GM23338 (cell line): ENCODE measurements at regions not wholly inside any gene's neighbourhood (a gene's known extent, or its start where the extent isn't known, plus 50 kb on each side); places are given as distances from the start of the nearest gene placed in this dataset.

Experiments
- ATAC-seq: fragments of 200-7000 bp; cut with Tn5 transposase; 3 replicates; pipeline ENCODE4 v1.9.1; 2020
- DNase-seq: peaks from one replicate; pipeline ENCODE4 v3.0.0-alpha.2; 2015; ENCODE audit warnings: low spot score
- H2AFZ ChIP-seq: fragments of 200-600 bp; sonication (generic); 2 replicates; pipeline ENCODE4 v1.8.0; 2016; ENCODE audit warnings: antibody characterized with exemption, mild to moderate bottlenecking, moderate library complexity
- H3F3A ChIP-seq: fragments of 200-600 bp; sonication (generic); replicated peaks from 2 replicates; pipeline ENCODE4 v1.8.0; 2017; ENCODE audit warnings: antibody characterized with exemption, mixed run types, low read depth
- H3K27ac ChIP-seq: fragments of 200-600 bp; sonication (generic); 2 replicates; pipeline ENCODE4 v1.6.1; 2016; ENCODE audit warnings: low read depth
- H3K27me3 ChIP-seq: fragments of 200-600 bp; sonication (generic); 2 replicates; pipeline ENCODE4 v1.8.0; 2016; ENCODE audit warnings: mild to moderate bottlenecking, mixed run types, moderate library complexity; ENCODE audit not compliant: insufficient read depth
- H3K36me3 ChIP-seq: fragments of 200-600 bp; sonication (generic); 2 replicates; pipeline ENCODE4 v1.8.0; 2016; ENCODE audit warnings: mild to moderate bottlenecking; ENCODE audit not compliant: insufficient read depth
- H3K4me1 ChIP-seq: fragments of 200-600 bp; sonication (generic); 2 replicates; pipeline ENCODE4 v1.8.0; 2016; ENCODE audit warnings: mild to moderate bottlenecking, moderate library complexity; ENCODE audit not compliant: insufficient read depth
- H3K4me2 ChIP-seq: fragments of 200-600 bp; sonication (generic); 2 replicates; pipeline ENCODE4 v1.7.1; 2017; ENCODE audit warnings: mixed run types
- H3K4me3 ChIP-seq: fragments of 200-600 bp; sonication (generic); 2 replicates; pipeline ENCODE4 v1.6.1; 2016; ENCODE audit warnings: mixed run types
- H3K79me2 ChIP-seq: fragments of 200-600 bp; sonication (generic); replicated peaks from 2 replicates; pipeline ENCODE4 v1.8.0; 2017; ENCODE audit warnings: mild to moderate bottlenecking; ENCODE audit not compliant: insufficient read depth
- H3K9me2 ChIP-seq: fragments of 200-600 bp; sonication (generic); 2 replicates; pipeline ENCODE4 v1.8.0; 2017; ENCODE audit not compliant: insufficient read depth
- H4K20me1 ChIP-seq: fragments of 200-600 bp; sonication (generic); replicated peaks from 2 replicates; pipeline ENCODE4 v1.8.0; 2017; ENCODE audit warnings: mild to moderate bottlenecking; ENCODE audit not compliant: insufficient read depth
- H3K27ac Mint-ChIP-seq: 2 replicates; pipeline ENCODE4 v1.8.0; 2020; ENCODE audit warnings: inconsistent platforms, mild to moderate bottlenecking, moderate library complexity, mixed read lengths
- H3K27me3 Mint-ChIP-seq: 3 replicates; pipeline ENCODE4 v1.8.0; 2022; ENCODE audit warnings: low read depth, mild to moderate bottlenecking, moderate library complexity, mixed read lengths, inconsistent platforms; ENCODE audit not compliant: insufficient read depth, poor library complexity
- H3K36me3 Mint-ChIP-seq: 3 replicates; pipeline ENCODE4 v1.8.0; 2021; ENCODE audit warnings: low read depth, mild to moderate bottlenecking, inconsistent platforms, moderate library complexity, mixed read lengths
- H3K4me1 Mint-ChIP-seq: 3 replicates; pipeline ENCODE4 v1.8.0; 2020; ENCODE audit warnings: mild to moderate bottlenecking, inconsistent platforms, mixed read lengths
- H3K4me3 Mint-ChIP-seq: 3 replicates; pipeline ENCODE4 v1.8.0; 2021; ENCODE audit warnings: moderate library complexity, mild to moderate bottlenecking, inconsistent platforms, mixed read lengths
- H3K9me3 Mint-ChIP-seq: 3 replicates; pipeline ENCODE4 v1.8.0; 2020; ENCODE audit warnings: moderate library complexity, mild to moderate bottlenecking, inconsistent platforms, mixed read lengths
- CREB1 ChIP-seq: fragments of 250-450 bp; sonication (Bioruptor Pico); IDR thresholded peaks from 2 replicates; pipeline ENCODE4 v1.5.0; 2020; ENCODE audit warnings: low read depth, mild to moderate bottlenecking, moderate library complexity
- CTCF ChIP-seq, 2 experiments: fragments of 200-600 bp in 1 of 2; sonication (generic) in 1 of 2; conservative IDR thresholded peaks; 2 replicates each; pipeline versions ENCODE4 v1.5.1 to v1.6.1; 2016 to 2017; ENCODE audit warnings: antibody characterized with exemption in 2 of 2, low read depth in 2 of 2, mild to moderate bottlenecking in 2 of 2, moderate library complexity in 1 of 2
- ETS1 ChIP-seq: IDR thresholded peaks from 2 replicates; pipeline ENCODE4 v1.6.1; 2016; ENCODE audit warnings: antibody characterized with exemption
- EZH2 ChIP-seq: fragments of 200-600 bp; sonication (generic); IDR thresholded peaks from one replicate; pipeline ENCODE4 v1.8.0; 2017; ENCODE audit warnings: antibody characterized with exemption, mild to moderate bottlenecking, low read depth; ENCODE audit not compliant: unreplicated experiment
- EZH2phosphoT487 ChIP-seq: fragments of 200-600 bp; sonication (generic); IDR thresholded peaks from one replicate; pipeline ENCODE4 v1.8.1; 2018; ENCODE audit warnings: antibody characterized with exemption; ENCODE audit not compliant: unreplicated experiment
- JUNB ChIP-seq: IDR thresholded peaks from one replicate; pipeline ENCODE4 v1.6.1; 2016; ENCODE audit warnings: antibody characterized with exemption; ENCODE audit not compliant: unreplicated experiment
- NANOG ChIP-seq: IDR thresholded peaks from 2 replicates; pipeline ENCODE4 v1.6.1; 2016; ENCODE audit warnings: antibody characterized with exemption, borderline replicate concordance
- POLR2AphosphoS5 ChIP-seq: IDR thresholded peaks from 2 replicates; pipeline ENCODE4 v1.6.1; 2016; ENCODE audit warnings: antibody characterized with exemption, low read depth
- REST ChIP-seq: IDR thresholded peaks from one replicate; pipeline ENCODE4 v1.6.1; 2018; ENCODE audit warnings: antibody characterized with exemption; ENCODE audit not compliant: unreplicated experiment
- STAT1 ChIP-seq: IDR thresholded peaks from one replicate; pipeline ENCODE4 v1.6.1; 2016; ENCODE audit warnings: antibody characterized with exemption; ENCODE audit not compliant: unreplicated experiment
- ZNF114 ChIP-seq: fragments of 250-450 bp; sonication (Bioruptor Pico); IDR thresholded peaks from 2 replicates; pipeline ENCODE4 v1.5.0; 2020; ENCODE audit warnings: mild to moderate bottlenecking, moderate library complexity
- ZNF331 ChIP-seq: fragments of 250-450 bp; sonication (Bioruptor Pico); IDR thresholded peaks from 2 replicates; pipeline ENCODE4 v1.5.0; 2020; ENCODE audit warnings: low read depth, mild to moderate bottlenecking, moderate library complexity
- ZNF462 ChIP-seq: fragments of 250-450 bp; sonication (Bioruptor Pico); IDR thresholded peaks from 2 replicates; pipeline ENCODE4 v1.5.0; 2020; ENCODE audit warnings: mild to moderate bottlenecking, moderate library complexity

GRCh38 chr4:66297703-66298102 is 627.4 kb upstream of the EPHA5 start:
- Histone ChIP-seq H3F3A (no peaks in the 10 kb centered on the region), H2AFZ (no peak overlapping the region), H3K36me3 (no peaks in the 10 kb centered on the region), H3K4me2 (no peak overlapping the region), H3K9me2 (no peaks in the 10 kb centered on the region), H3K27ac (no peak overlapping the region), H3K4me3 (no peak overlapping the region), H3K79me2 (no peaks in the 10 kb centered on the region), H4K20me1 (no peaks in the 10 kb centered on the region), H3K4me1 (no peaks in the 10 kb centered on the region), H3K27me3 (no peaks in the 10 kb centered on the region)
- Mint-ChIP-seq H3K36me3 (no peaks in the 10 kb centered on the region), H3K4me3 (no peak overlapping the region), H3K4me1 (peaks cover 15% of the 10 kb centered on the region), H3K27me3 (peaks cover 2% of the 10 kb centered on the region), H3K27ac (no peak overlapping the region), H3K9me3 (no peaks in the 10 kb centered on the region)
- DNase-seq (no peak), ATAC-seq (no peak)
- TF ChIP-seq CREB1 (CRISPR knock-in tag), result no peak
- TF ChIP-seq EZH2, result no peak
- no peak for TF ChIP-seq ZNF462 (CRISPR knock-in tag)
- TF ChIP-seq ETS1, result no peak
- TF ChIP-seq ZNF114 (CRISPR knock-in tag), result no peak
- TF ChIP-seq NANOG, result no peak
- no peak for TF ChIP-seq EZH2phosphoT487
- TF ChIP-seq CTCF (conservative IDR thresholded peaks at IDR 0.05; ENCODE audit: low read depth in 2 of 2), result no peak
- TF ChIP-seq REST, result no peak
- no peak for TF ChIP-seq STAT1
- TF ChIP-seq JUNB, result no peak
- no peak for TF ChIP-seq ZNF331
- TF ChIP-seq POLR2AphosphoS5, result no peak
